ENCODE measurements at regions not wholly inside any gene's neighbourhood (a gene's known extent, or its start where the extent isn't known, plus 50 kb on each side); places are given as distances from the start of the nearest gene placed in this dataset.

DNA sequence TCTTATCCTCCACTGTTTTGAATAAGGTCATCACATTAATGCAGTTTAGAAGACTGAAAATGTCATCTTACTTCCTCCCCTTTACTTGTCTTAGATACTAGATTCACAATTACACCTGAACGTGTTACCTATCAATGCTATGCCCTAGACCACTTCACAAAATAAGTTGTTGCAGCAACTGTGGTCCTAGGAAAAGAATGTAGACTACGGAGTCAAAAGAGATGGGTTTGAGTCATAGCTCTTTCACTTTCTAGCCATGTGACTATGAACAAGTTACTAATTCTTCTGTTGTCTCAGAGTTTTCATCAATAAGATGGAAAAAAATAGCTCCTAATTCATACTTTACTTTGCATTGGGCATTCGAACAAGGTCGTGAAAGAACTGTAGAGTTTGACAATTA lies 164.3 kb upstream of the PREP start:
- no peak for DNase-seq

GRCh38 chr6:105566503-105566902 lies 163.6 kb upstream of the PREP start:
- Histone ChIP-seq H3K9me3 (ENCODE audit: control insufficient read depth in 4 of 4, insufficient read depth in 3 of 4, low read length in 3 of 4) (peaks cover 0 to 3% (median under 1%) of the 10 kb centered on the region in 4 donors), H3K27me3 (ENCODE audit: control insufficient read depth in 3 of 3, insufficient read depth in 3 of 3, low read length in 2 of 3) (no peaks in the 10 kb centered on the region), H3K4me3 (no peak overlapping the region), H3K9ac (ENCODE audit: insufficient read depth in 1 of 2, low read length in 2 of 2) (no peak overlapping the region), H3K4me1 (ENCODE audit: control insufficient read depth in 5 of 5, insufficient read depth in 5 of 5, low read length in 5 of 5) (peaks cover 0 to 3% (median 0%) of the 10 kb centered on the region in 5 donors), H3K27ac (ENCODE audit: low read depth in 1 of 2, low read length in 1 of 2) (no peak overlapping the region), H3K36me3 (ENCODE audit: control insufficient read depth in 4 of 4, insufficient read depth in 4 of 4, low read length in 4 of 4) (no peaks in the 10 kb centered on the region)
- 94 to 95% methylated on average over 6 of the region's 6 CpGs for WGBS, 2 donors
- TF ChIP-seq CTCF (IDR thresholded peaks at IDR 0.05; ENCODE audit: control extremely low read depth, extremely low read depth), result no peak
- no peak for DNase-seq
- no peak for ATAC-seq (ENCODE audit: insufficient read depth, low FRiP score)

More for the DNA sequence above, 164.3 kb upstream of the PREP start:
- Histone ChIP-seq H3K9me3 (ENCODE audit: control insufficient read depth in 4 of 4, insufficient read depth in 3 of 4, low read length in 3 of 4) (peaks cover 0 to 3% (median under 1%) of the 10 kb centered on the region in 4 donors), H3K4me3 (no peak overlapping the region), H3K27me3 (ENCODE audit: control insufficient read depth in 3 of 3, insufficient read depth in 3 of 3, low read length in 2 of 3) (no peaks in the 10 kb centered on the region), H3K4me1 (ENCODE audit: control insufficient read depth in 5 of 5, insufficient read depth in 5 of 5, low read length in 5 of 5) (peaks cover 0 to 3% (median 0%) of the 10 kb centered on the region in 5 donors), H3K36me3 (ENCODE audit: control insufficient read depth in 4 of 4, insufficient read depth in 4 of 4, low read length in 4 of 4) (no peaks in the 10 kb centered on the region), H3K9ac (ENCODE audit: insufficient read depth in 1 of 2, low read length in 2 of 2) (no peak overlapping the region), H3K27ac (ENCODE audit: low read depth in 1 of 2, low read length in 1 of 2) (no peak overlapping the region)
- 88 to 94% methylated on average over 4 of the region's 4 CpGs for WGBS, 2 donors
- no peak for ATAC-seq (ENCODE audit: insufficient read depth, low FRiP score)
- TF ChIP-seq CTCF (IDR thresholded peaks at IDR 0.05; ENCODE audit: control extremely low read depth, extremely low read depth), result no peak

GRCh38 chr6:105564121-105564902 lies 161.4 kb upstream of the PREP start:
- WGBS, 2 donors, result 92 to 93% methylated on average over 6 of the region's 6 CpGs
- peaks cover 0 to 3% (median 0%) of the 10 kb centered on the region in 5 donors for H3K4me1 ChIP-seq (ENCODE audit: control insufficient read depth in 5 of 5, insufficient read depth in 5 of 5, low read length in 5 of 5)
- no peak overlapping the region for H3K27ac ChIP-seq (ENCODE audit: low read depth in 1 of 2, low read length in 1 of 2)
- H3K27me3 ChIP-seq (ENCODE audit: control insufficient read depth in 3 of 3, insufficient read depth in 3 of 3, low read length in 2 of 3), result no peaks in the 10 kb centered on the region
- DNase-seq (peak in 2 of 3 donors; percentile 5 to 49), ATAC-seq (ENCODE audit: insufficient read depth, low FRiP score) (no peak)
- no peak for TF ChIP-seq CTCF (IDR thresholded peaks at IDR 0.05; ENCODE audit: control extremely low read depth, extremely low read depth)
- peaks cover 0 to 3% (median under 1%) of the 10 kb centered on the region in 4 donors for H3K9me3 ChIP-seq (ENCODE audit: control insufficient read depth in 4 of 4, insufficient read depth in 3 of 4, low read length in 3 of 4)
- no peaks in the 10 kb centered on the region for H3K36me3 ChIP-seq (ENCODE audit: control insufficient read depth in 4 of 4, insufficient read depth in 4 of 4, low read length in 4 of 4)
- H3K9ac ChIP-seq (ENCODE audit: insufficient read depth in 1 of 2, low read length in 2 of 2), result no peak overlapping the region
- H3K4me3 ChIP-seq, result no peak overlapping the region
